GM12878 (cell line): ENCODE measurements at regions not wholly inside any gene's neighbourhood (a gene's known extent, or its start where the extent isn't known, plus 50 kb on each side); places are given as distances from the start of the nearest gene placed in this dataset.

ENCODE experiments used
- CBX3 ChIP-seq: fragments of 200-600 bp; sonication (generic); IDR thresholded peaks from 2 replicates; pipeline ENCODE4 v1.6.1; 2016; ENCODE audit warnings: low read depth, borderline replicate concordance
- HCFC1 ChIP-seq: fragments of 150-350 bp; IDR thresholded peaks from 2 replicates; pipeline ENCODE4 v1.6.1; 2014; ENCODE audit warnings: low read length
- MXI1 ChIP-seq: fragments of 150-350 bp; IDR thresholded peaks from 2 replicates; pipeline ENCODE4 v1.6.1; 2011; ENCODE audit warnings: low read depth, mild to moderate bottlenecking, inconsistent platforms, low read length, improper control_type of control experiment
- TF ChIP-seq, protein P1 (sequence below), 3 experiments: IDR thresholded peaks in 2 of 3; conservative IDR thresholded peaks in 1 of 3; 2 replicates each; pipeline ENCODE4 v1.5.1; 2011; ENCODE audit warnings: low read depth in 3 of 3, low read length in 3 of 3, mild to moderate bottlenecking in 3 of 3, control low read depth in 2 of 3, moderate library complexity in 2 of 3, inconsistent platforms in 1 of 3, mixed read lengths in 1 of 3; ENCODE audit not compliant: control insufficient read depth in 2 of 3, insufficient read depth in 1 of 3; ENCODE audit errors: extremely low read depth in 1 of 3

DNA sequence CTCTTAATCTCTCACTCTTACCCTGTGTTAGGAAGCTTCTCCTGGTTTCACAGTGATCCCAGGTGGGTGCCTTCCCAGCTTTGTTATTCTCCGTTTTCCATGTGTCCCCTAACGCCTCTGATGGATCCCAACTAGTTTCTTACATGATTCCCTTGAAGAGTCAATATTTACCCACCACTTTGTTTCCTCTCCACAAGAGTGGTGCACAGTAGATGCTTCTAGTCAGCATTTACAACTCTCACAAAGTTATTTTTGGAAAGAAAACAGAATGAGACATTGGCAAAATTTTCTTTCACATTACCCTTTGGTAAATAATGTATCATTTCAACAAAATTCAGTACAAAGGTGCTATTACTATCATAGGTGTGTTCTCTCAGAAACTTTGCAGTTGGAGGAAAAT is 1611.1 kb upstream of the ZEB2 start:
- no peak for TF ChIP-seq CBX3
- TF ChIP-seq, protein P1, sequence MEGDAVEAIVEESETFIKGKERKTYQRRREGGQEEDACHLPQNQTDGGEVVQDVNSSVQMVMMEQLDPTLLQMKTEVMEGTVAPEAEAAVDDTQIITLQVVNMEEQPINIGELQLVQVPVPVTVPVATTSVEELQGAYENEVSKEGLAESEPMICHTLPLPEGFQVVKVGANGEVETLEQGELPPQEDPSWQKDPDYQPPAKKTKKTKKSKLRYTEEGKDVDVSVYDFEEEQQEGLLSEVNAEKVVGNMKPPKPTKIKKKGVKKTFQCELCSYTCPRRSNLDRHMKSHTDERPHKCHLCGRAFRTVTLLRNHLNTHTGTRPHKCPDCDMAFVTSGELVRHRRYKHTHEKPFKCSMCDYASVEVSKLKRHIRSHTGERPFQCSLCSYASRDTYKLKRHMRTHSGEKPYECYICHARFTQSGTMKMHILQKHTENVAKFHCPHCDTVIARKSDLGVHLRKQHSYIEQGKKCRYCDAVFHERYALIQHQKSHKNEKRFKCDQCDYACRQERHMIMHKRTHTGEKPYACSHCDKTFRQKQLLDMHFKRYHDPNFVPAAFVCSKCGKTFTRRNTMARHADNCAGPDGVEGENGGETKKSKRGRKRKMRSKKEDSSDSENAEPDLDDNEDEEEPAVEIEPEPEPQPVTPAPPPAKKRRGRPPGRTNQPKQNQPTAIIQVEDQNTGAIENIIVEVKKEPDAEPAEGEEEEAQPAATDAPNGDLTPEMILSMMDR (IDR thresholded peaks at IDR 0.05 in 2 of 3, conservative IDR thresholded peaks at IDR 0.05 in 1 of 3; ENCODE audit: control insufficient read depth in 2 of 3, extremely low read depth in 1 of 3, insufficient read depth in 1 of 3, low read depth in 3 of 3, low read length in 3 of 3), result no peak
- no peak for TF ChIP-seq MXI1
- TF ChIP-seq HCFC1, result no peak
